Activated T-cell treated with anti-CD3 and anti-CD28 coated beads for 4 hours (primary cell): ENCODE measurements at regions not wholly inside any gene's neighbourhood (a gene's known extent, or its start where the extent isn't known, plus 50 kb on each side); places are given as distances from the start of the nearest gene placed in this dataset.

Source experiments
- DNase-seq: peaks from one replicate; pipeline ENCODE4 v3.0.0-alpha.2; 2020

GRCh38 chr5:168014433-168015123 is 276.9 kb upstream of the WWC1 start:
- no peak for DNase-seq

GRCh38 chr5:168015506-168015905 is 275.9 kb upstream of the WWC1 start:
- DNase-seq = no peak

- DNase-seq = no peak
Observed at GRCh38 chr5:168017313-168017712, 274.1 kb upstream of the WWC1 start.

GRCh38 chr5:168019143-168019542 is 272.3 kb upstream of the WWC1 start:
- no peak for DNase-seq

DNA sequence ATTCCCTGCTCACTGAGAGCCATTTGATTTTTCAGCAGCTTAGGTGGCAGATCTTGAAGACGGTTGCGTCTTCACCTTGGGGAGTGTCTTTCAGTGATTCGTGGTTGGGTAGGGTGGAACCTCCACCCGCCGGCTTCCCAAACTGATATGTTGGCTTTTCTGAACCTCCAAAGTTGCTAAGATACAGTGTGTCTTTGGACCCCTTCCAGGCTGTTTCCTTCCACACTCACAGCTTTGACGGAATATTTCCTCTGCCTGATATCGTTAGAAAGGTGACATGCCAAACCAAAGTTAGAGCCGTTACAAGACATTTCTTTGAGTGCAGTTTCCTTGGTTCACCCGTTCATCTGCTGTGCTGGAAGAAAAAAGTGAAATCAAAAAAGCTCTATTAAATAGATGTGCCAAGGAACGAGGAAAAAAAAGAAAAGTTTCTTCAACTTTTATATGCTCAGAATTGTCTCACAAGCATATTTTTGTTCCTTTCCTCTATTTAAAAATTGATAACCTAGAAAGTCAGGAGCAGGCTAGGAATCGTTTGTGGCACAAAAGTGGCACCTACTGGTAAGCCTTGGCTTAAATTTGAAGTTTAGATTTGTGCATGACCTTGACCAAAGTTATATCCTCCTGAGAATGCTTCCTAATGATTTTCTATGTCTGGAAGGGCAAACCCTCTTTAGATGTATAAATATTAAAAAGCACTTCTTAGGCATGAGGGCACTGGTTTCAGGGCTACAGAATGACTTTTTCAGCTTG is 270.7 kb upstream of the WWC1 start:
- no peak for DNase-seq

GRCh38 chr5:168022446-168023169 is 268.8 kb upstream of the WWC1 start:
- no peak for DNase-seq

- no peak for DNase-seq
Observed at GRCh38 chr5:168023191-168023590, 268.3 kb upstream of the WWC1 start.

- no peak for DNase-seq
Observed at GRCh38 chr5:168024306-168024705, 267.1 kb upstream of the WWC1 start.

DNA sequence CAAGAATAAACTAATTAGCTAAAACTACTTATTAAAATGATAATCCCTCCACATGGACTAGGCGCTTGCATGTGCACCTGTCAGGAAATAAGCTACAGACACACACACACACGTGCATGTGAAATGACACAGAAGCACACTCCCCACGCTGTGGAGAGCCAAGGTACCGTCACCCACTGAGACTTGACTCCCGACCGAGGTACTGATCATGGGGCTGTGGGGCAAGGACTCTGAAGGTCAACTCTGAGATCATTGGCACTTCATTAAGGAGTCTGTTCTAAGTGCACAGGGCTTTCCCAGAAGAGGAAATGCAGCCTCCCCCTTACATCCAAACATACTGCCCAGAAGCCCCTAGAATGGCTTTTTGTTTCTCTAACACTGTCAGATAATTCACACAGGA is 264.4 kb upstream of the WWC1 start:
- no peak for DNase-seq

DNA sequence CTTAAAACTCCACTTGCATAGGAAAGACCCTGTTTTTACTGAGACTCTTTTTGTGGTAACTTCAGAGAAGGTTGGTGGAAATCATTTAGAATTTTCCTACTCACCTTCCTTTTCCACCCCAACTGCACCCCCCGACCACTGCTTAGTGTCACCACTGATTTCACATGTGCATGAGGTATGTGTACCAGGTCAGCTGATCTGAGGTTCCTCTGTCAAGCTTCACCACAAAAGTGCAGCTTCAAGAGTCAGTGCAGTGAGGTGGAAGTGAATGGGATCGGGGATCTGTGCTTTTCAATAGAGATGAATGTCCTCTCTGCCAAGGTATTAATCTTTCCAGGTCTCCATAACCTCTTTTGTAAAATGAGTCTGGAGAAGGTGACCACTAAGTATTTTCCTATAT is 260.5 kb upstream of the WWC1 start:
- no peak for DNase-seq

- no peak for DNase-seq
Observed at GRCh38 chr5:168031614-168032013, 259.8 kb upstream of the WWC1 start.

DNA sequence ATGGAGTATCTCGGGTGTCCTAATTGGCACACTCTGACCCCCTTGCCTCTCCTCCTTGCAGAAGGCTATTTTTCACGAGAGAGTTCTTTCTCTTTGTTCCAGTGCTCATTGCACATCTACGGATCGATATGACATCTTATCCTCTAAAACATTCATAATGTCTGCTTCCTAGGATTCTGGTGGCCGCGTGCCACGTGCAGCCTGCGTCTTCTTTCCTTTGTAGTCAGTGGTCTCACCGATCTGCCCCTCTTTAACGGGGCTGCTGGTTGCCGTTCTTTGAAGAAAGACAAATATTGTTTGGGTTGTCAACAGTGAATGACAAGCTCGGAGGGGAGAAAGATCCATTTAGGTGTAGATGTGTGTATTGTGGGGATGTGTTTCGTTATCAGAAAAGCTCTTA is 252.4 kb upstream of the WWC1 start:
- no peak for DNase-seq

GRCh38 chr5:168039566-168040248 is 251.7 kb upstream of the WWC1 start:
- DNase-seq = no peak

GRCh38 chr5:168041583-168041982 is 249.9 kb upstream of the WWC1 start:
- DNase-seq = no peak

DNA sequence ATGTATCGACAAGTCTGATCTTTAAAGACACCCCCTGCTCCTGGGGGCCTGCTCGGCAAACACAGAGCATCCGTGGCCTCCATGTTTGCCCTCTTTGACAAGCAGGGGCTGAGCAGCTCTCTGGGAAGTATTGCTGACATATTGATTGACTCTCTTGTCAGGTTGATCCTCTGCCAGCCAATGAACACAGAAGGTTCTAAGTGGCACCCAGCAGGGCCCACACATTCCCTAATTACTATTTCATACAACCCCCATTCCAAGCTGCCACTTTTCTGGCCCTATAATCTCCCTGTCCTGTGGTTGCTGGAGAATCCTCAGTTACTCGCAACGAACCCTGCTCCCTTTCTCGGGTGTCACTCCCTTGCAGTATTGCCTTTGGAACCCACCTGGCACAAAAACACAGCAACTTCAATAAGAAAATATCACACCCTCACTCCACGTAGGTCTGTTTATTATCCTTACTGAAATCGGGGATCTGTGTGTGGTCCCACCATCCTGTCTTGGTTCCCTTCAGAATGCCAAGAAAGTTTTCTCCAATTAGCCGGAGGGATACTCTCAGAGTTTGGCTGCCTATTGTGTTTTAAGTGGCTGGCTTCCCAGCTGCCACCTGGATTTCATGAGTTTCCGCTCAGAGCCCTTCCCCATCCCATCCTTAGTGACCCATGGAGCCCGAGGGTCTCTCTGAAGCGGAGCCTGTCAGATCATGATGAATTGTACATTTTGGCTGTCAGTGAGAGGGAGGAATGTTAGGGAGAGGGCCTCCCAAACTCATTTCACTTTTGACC is 249.0 kb upstream of the WWC1 start:
- DNase-seq = no peak

DNA sequence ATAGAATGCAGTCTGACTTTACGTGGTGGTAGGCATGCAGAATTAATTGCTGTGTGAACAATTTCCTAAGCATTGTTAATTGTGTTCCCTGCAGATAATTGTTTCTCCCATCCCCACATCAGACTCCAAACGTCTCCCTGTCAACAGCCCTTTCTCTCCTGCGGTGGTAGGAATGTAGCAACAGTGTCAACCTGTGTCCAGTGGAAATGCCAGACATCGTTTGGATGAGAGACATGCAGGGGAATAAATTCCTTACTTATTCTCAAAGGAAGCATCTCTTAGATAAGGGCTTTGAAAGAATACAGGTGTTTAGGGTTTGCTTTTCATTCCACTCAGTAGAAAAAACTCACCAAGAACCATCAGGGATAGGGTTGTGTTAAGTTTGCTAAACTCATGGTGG is 245.3 kb upstream of the WWC1 start:
- no peak for DNase-seq

DNA sequence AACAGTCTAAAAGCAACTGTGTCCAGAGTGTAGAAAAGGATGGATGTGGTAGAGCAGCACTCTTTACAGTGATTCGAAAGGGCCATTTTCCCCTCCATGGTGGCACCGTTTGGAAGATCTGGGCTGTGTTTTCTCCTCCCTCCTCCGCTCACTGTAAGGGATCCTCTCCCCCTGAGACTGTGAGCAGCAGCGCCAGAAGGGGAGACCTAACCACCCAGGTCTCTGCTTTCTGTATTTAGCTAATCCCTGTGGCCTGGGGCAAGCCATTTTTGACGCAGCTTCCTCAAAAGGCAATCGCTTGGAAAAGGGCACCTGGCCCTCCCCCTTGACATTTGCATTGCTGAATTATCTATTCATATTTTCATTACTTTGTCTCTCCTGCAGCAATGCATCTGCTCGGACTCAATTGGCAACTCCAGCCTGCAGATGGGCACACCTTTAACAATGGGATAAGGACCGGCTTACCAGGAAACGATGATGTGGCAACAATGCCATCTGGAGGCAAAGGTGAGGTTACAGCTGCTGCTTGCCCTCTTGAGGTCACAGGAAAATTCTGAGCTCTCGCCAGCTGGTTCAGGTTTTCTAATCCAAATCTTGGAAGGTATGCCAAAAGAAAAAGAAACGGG is 244.3 kb upstream of the WWC1 start:
- no peak for DNase-seq

- no peak for DNase-seq
Observed at GRCh38 chr5:168047669-168048111, 243.8 kb upstream of the WWC1 start.

- DNase-seq = no peak
Observed at GRCh38 chr5:168048486-168048885, 243.0 kb upstream of the WWC1 start.

- DNase-seq = no peak
Observed at GRCh38 chr5:168052686-168053085, 238.8 kb upstream of the WWC1 start.

GRCh38 chr5:168054091-168054490 is 237.4 kb upstream of the WWC1 start:
- no peak for DNase-seq

DNA sequence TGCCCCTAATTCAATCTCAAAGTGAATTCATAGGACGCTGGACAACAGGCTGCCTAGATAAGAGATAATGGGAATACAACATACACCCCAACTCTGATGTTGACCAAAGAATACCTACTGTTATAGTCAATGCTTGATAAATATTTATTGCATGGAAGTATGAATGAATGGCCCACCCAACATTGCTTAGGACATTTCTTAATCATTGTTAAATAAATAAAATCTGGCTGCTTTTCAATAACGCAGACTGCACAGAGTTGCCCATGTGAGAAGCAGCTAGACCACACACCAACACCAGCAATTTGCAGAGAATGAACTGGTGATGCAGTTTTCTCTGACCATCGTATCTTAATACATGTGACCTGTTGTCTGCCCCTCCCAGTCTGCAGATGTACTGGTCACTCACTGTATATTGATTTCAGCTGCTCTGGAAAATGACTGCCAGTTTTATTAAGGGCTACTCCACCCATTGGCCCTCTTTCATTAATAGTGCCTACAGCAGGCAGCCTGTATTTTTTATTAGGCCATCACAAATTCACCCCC is 236.2 kb upstream of the WWC1 start:
- DNase-seq = no peak
